Breast epithelium (tissue), 3 donors: ENCODE measurements at regions not wholly inside any gene's neighbourhood (a gene's known extent, or its start where the extent isn't known, plus 50 kb on each side); places are given as distances from the start of the nearest gene placed in this dataset.

Source experiments
- POLR2A ChIP-seq: fragments of 450-650 bp; IDR thresholded peaks from one replicate; pipeline ENCODE4 v1.6.1; 2016; ENCODE audit warnings: antibody characterized with exemption, mild to moderate bottlenecking, moderate library complexity
- POLR2AphosphoS5 ChIP-seq, 3 donors: sonication (generic); formaldehyde crosslinking; IDR thresholded peaks; one replicate each; pipeline ENCODE4 v1.6.1; 2017; ENCODE audit warnings: antibody characterized with exemption in 3 of 3
- TF ChIP-seq, protein P1 (sequence below), 3 donors: fragments of 450-650 bp; IDR thresholded peaks; one replicate each; pipeline ENCODE4 v1.5.1; 2016 to 2017; ENCODE audit warnings: antibody characterized with exemption in 3 of 3, mild to moderate bottlenecking in 3 of 3, moderate library complexity in 3 of 3

GRCh38 chrX:117274965-117275364 is 812.2 kb upstream of the CT83 start:
- TF ChIP-seq, protein P1, sequence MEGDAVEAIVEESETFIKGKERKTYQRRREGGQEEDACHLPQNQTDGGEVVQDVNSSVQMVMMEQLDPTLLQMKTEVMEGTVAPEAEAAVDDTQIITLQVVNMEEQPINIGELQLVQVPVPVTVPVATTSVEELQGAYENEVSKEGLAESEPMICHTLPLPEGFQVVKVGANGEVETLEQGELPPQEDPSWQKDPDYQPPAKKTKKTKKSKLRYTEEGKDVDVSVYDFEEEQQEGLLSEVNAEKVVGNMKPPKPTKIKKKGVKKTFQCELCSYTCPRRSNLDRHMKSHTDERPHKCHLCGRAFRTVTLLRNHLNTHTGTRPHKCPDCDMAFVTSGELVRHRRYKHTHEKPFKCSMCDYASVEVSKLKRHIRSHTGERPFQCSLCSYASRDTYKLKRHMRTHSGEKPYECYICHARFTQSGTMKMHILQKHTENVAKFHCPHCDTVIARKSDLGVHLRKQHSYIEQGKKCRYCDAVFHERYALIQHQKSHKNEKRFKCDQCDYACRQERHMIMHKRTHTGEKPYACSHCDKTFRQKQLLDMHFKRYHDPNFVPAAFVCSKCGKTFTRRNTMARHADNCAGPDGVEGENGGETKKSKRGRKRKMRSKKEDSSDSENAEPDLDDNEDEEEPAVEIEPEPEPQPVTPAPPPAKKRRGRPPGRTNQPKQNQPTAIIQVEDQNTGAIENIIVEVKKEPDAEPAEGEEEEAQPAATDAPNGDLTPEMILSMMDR (IDR thresholded peaks at IDR 0.05): no peak
- TF ChIP-seq POLR2AphosphoS5 (IDR thresholded peaks at IDR 0.05) (no peak), POLR2A (no peak)
